ENCODE measurements at regions not wholly inside any gene's neighbourhood (a gene's known extent, or its start where the extent isn't known, plus 50 kb on each side); places are given as distances from the start of the nearest gene placed in this dataset.

GRCh38 chr17:73819440-73820395, 175.5 kb upstream of the SDK2 start:
- 0 out of 2 replicates have a peak, but pooled peaks cover under 1% of the 10 kb centered on the region for H3K27me3 ChIP-seq (ENCODE audit: control insufficient read depth, insufficient read depth, low read length)
- no peak overlapping the region for H3K4me3 ChIP-seq (ENCODE audit: low read depth in 2 of 2, low read length in 2 of 2)
- DNase-seq (ENCODE audit: low read depth, low spot score) (no peak), ATAC-seq (no peak)
- intact Hi-C loops (cut with micrococcal nuclease; ENCODE audit: unreplicated experiment) (no loop called here), in situ Hi-C loops (cut with HindIII; ENCODE audit: low pct_unique_long_range_greater_than_20kb, low sequenced_read_pairs) (no loop called here)
- ChIA-PET CTCF (no interaction called here), POLR2A (no interaction called here)
- H3K9me3 ChIP-seq (ENCODE audit: control insufficient read depth, insufficient read depth, low read depth, low read length), result no peaks in the 10 kb centered on the region
- no peaks in the 10 kb centered on the region for H3K36me3 ChIP-seq (ENCODE audit: control insufficient read depth, insufficient read depth, low read length)
- no TSS peak for BruUV-seq (replicated peaks)
- no peaks in the 10 kb centered on the region for H3K4me1 ChIP-seq (ENCODE audit: control insufficient read depth, insufficient read depth, low read length)
- H3K27ac ChIP-seq (ENCODE audit: low read length), result no peak overlapping the region
- TF ChIP-seq, protein P1, sequence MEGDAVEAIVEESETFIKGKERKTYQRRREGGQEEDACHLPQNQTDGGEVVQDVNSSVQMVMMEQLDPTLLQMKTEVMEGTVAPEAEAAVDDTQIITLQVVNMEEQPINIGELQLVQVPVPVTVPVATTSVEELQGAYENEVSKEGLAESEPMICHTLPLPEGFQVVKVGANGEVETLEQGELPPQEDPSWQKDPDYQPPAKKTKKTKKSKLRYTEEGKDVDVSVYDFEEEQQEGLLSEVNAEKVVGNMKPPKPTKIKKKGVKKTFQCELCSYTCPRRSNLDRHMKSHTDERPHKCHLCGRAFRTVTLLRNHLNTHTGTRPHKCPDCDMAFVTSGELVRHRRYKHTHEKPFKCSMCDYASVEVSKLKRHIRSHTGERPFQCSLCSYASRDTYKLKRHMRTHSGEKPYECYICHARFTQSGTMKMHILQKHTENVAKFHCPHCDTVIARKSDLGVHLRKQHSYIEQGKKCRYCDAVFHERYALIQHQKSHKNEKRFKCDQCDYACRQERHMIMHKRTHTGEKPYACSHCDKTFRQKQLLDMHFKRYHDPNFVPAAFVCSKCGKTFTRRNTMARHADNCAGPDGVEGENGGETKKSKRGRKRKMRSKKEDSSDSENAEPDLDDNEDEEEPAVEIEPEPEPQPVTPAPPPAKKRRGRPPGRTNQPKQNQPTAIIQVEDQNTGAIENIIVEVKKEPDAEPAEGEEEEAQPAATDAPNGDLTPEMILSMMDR (IDR thresholded peaks at IDR 0.05), result no peak
- no peak for TF ChIP-seq REST (IDR thresholded peaks at IDR 0.05; ENCODE audit: insufficient read depth in 1 of 2, low read depth in 2 of 2, low read length in 1 of 2)
- TF ChIP-seq SIN3A (IDR thresholded peaks at IDR 0.05; ENCODE audit: borderline replicate concordance, insufficient read depth, low read depth, low read length), result no peak
- no peak for TF ChIP-seq POLR2AphosphoS5 (IDR thresholded peaks at IDR 0.05; ENCODE audit: low read depth, low read length)
- TF ChIP-seq TCF7L2 (IDR thresholded peaks at IDR 0.05; ENCODE audit: low read depth, low read length), result no peak

DNA sequence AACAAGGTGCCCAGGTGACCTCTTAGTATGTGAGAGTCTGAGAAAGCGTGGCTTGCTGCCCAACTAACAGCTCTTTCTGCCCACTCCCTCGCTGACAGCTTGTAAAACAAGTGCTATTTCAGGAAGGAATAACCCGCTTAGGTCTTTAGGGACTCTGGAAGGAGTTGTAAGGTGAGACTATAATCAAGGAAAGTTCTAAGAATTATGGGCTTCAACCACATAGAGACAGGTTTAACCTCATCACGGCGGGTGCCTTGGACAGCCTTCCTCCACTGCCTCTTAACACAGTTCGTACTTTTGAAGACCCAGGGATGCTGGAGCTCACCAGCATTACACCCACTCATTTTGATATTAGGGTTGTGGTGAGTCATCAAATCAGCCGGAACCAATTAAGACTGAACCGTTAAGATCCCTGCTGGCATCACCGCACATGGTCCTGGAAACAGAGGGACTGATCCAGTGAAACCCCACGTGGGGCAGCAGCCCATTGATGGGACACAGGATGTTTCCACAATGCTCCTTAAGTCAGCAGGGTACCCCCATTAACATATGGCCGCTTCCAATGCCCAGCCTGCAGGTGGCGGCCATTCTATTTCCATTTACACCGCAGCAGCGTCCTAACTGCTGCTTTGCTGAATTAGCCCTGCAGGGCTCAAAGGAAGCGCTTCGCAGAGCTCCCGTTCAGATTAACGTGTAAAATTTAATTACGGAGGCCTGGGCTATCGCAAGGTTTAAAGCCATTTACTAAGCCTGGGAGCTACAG, 176.6 kb upstream of the SDK2 start:
- TF ChIP-seq, protein P1 (IDR thresholded peaks at IDR 0.05), result no peak; the same call in 1 of the 2 replicates
- no peak for TF ChIP-seq TCF7L2 (IDR thresholded peaks at IDR 0.05; ENCODE audit: low read depth, low read length)
- TF ChIP-seq SIN3A (IDR thresholded peaks at IDR 0.05; ENCODE audit: borderline replicate concordance, insufficient read depth, low read depth, low read length), result no peak
- TF ChIP-seq REST (IDR thresholded peaks at IDR 0.05; ENCODE audit: insufficient read depth in 1 of 2, low read depth in 2 of 2, low read length in 1 of 2), result no peak
- no peak for TF ChIP-seq POLR2AphosphoS5 (IDR thresholded peaks at IDR 0.05; ENCODE audit: low read depth, low read length)
- Histone ChIP-seq H3K9me3 (ENCODE audit: control insufficient read depth, insufficient read depth, low read depth, low read length) (no peaks in the 10 kb centered on the region), H3K4me1 (ENCODE audit: control insufficient read depth, insufficient read depth, low read length) (no peaks in the 10 kb centered on the region), H3K27me3 (ENCODE audit: control insufficient read depth, insufficient read depth, low read length) (no peaks in the 10 kb centered on the region; the same call in 1 of the 2 replicates), H3K36me3 (ENCODE audit: control insufficient read depth, insufficient read depth, low read length) (no peaks in the 10 kb centered on the region), H3K4me3 (ENCODE audit: low read depth in 2 of 2, low read length in 2 of 2) (no peak overlapping the region), H3K27ac (ENCODE audit: low read length) (no peak overlapping the region)
- intact Hi-C loops (cut with micrococcal nuclease; ENCODE audit: unreplicated experiment) (no loop called here), in situ Hi-C loops (cut with HindIII; ENCODE audit: low pct_unique_long_range_greater_than_20kb, low sequenced_read_pairs) (no loop called here)
- ChIA-PET CTCF (no interaction called here), POLR2A (no interaction called here)
- ATAC-seq (no peak), DNase-seq (ENCODE audit: low read depth, low spot score) (no peak)
- BruUV-seq (replicated peaks), result no TSS peak

Data from Panc1 (cell line).